OCI-LY7 (cell line): ENCODE measurements at regions not wholly inside any gene's neighbourhood (a gene's known extent, or its start where the extent isn't known, plus 50 kb on each side); places are given as distances from the start of the nearest gene placed in this dataset.

Source experiments
- EZH2phosphoT487 ChIP-seq: fragments of 200-600 bp; sonication (generic); IDR thresholded peaks from 2 replicates; pipeline ENCODE4 v1.6.1; 2018; ENCODE audit warnings: low read depth, borderline replicate concordance, mild to moderate bottlenecking, mixed run types, antibody characterized with exemption, low read length, moderate library complexity, mixed read lengths
- TF ChIP-seq, protein P1 (sequence below): fragments of 200-600 bp; sonication (generic); conservative IDR thresholded peaks from 2 replicates; pipeline ENCODE4 v1.5.1; 2014; ENCODE audit warnings: mild to moderate bottlenecking, antibody characterized with exemption, low read length, moderate library complexity, mixed read lengths

DNA sequence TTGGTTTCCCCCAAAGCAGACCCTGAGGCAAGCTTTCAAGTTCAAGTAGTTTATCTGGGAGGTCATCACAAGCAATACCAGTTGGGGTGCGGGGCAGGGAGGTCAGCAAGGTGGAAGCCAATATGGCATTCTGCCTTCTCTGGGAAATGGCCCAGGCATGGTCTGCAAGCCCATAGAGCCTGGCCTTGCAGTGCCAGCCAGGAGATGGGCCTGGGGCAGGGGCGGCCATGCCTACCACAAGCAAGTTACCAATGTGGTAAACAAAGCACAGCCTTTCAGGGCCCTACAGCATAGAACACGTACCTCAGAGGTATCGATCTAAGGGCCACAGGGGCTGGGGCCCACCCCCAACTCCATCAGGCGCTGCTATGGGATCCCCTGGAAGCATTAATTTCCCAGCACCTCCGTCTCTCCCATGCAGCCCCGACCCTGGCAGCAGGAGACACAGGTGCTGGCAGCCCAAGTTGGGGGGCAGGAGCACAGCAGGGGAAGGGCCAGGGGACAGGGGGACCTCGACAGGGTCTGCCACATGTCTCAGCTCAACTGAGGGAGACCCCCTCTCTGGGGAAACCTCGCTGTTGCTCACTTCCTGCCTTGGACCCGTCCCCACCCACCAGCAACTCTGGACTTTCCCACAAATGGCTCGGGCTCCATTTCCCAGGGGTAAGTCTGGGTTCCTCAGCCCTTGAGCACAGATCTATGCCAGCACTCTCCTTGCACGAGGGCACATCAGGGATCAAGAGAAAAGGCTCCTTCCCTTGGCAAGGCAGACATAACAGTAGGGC, 369.0 kb downstream of the PREX1 start:
- TF ChIP-seq, protein P1, sequence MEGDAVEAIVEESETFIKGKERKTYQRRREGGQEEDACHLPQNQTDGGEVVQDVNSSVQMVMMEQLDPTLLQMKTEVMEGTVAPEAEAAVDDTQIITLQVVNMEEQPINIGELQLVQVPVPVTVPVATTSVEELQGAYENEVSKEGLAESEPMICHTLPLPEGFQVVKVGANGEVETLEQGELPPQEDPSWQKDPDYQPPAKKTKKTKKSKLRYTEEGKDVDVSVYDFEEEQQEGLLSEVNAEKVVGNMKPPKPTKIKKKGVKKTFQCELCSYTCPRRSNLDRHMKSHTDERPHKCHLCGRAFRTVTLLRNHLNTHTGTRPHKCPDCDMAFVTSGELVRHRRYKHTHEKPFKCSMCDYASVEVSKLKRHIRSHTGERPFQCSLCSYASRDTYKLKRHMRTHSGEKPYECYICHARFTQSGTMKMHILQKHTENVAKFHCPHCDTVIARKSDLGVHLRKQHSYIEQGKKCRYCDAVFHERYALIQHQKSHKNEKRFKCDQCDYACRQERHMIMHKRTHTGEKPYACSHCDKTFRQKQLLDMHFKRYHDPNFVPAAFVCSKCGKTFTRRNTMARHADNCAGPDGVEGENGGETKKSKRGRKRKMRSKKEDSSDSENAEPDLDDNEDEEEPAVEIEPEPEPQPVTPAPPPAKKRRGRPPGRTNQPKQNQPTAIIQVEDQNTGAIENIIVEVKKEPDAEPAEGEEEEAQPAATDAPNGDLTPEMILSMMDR, result no peak
- no peak for TF ChIP-seq EZH2phosphoT487
